GM19239 (cell line): ENCODE measurements at regions not wholly inside any gene's neighbourhood (a gene's known extent, or its start where the extent isn't known, plus 50 kb on each side); places are given as distances from the start of the nearest gene placed in this dataset.

Experiments used
- DNase-seq: peaks from one replicate; pipeline ENCODE4 v3.0.0; 2011; ENCODE audit warnings: low spot score; ENCODE audit not compliant: insufficient read length
- FAIRE-seq: peaks from 2 replicates; lab custom pipeline; 2011; peaks lifted over from hg19 to GRCh38; lab: Jason Lieb, UNC

- FAIRE-seq (no peak), DNase-seq (no peak)
Observed at GRCh38 chr6:40973304-40973703, 65.7 kb downstream of the UNC5CL start.

- no peak for DNase-seq
- no peak for FAIRE-seq
Observed at GRCh38 chr6:40972814-40973213, 66.2 kb downstream of the UNC5CL start.

- FAIRE-seq (no peak), DNase-seq (no peak)
Observed at GRCh38 chr6:40972190-40972589, 66.8 kb downstream of the UNC5CL start.

DNA sequence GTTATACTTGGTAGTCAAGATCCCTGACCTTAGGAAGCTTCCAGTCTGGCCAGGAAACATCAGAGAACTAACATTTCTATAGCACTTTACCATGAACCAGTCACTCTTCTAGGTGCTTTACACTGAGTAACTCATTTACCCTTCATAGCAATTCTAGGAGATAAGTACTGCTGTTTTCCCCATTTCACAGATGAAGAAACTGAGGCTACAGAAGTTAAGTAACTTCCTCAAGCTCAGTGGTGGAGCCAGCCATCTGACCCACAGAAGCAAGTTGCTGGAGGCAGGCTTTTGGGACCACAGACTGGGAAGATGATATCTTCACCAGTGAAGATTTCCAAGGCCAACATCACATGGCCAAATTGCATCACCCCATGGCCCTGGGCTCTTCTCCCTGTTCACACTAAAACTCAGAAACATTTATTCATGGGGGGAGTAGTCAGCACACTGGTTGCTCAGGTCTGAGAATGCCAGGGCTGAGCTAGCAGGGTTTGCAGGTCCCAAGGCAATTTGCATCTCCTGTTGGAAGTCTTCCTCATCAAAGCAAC, 70.3 kb downstream of the UNC5CL start:
- DNase-seq (no peak), FAIRE-seq (no peak)

DNA sequence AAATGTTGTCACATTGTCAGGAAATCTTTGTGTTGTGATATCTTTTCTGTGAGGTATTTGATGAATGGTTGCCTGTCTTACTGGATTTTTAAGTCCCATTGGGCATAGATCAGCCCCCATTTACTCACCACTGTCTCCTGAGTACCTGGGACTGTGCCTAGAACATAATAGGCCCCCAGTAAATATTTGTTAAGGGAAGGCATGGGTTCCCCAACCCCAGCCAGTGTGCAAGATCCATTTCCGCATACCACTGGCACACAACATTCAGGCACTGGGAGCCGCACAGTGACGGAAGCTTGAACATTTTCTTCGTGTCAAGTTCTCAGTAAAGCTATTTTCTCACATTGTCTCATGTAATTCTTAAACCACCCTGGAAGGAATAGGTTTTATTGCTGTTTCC, 72.2 kb downstream of the UNC5CL start:
- DNase-seq (no peak), FAIRE-seq (no peak)

DNA sequence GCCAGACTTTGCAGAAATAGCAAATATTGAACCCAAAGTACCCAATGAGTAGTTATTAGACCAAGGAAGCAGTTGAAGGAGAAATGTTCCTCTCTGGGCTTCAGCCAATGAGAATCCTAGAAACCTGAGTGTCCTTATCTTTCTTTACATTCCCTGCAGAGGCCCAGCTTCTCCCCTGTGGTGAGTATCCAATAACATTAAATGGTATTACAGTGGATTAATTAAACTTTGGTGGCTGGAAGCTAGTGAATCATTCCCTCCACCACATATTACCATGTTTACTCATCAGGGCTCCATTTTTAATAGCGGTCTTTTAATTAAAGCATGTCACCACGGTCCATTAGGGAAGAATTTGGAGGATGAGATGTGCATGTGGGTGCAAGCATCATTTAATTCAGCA, 74.0 kb downstream of the UNC5CL start:
- FAIRE-seq (no peak), DNase-seq (no peak)

DNA sequence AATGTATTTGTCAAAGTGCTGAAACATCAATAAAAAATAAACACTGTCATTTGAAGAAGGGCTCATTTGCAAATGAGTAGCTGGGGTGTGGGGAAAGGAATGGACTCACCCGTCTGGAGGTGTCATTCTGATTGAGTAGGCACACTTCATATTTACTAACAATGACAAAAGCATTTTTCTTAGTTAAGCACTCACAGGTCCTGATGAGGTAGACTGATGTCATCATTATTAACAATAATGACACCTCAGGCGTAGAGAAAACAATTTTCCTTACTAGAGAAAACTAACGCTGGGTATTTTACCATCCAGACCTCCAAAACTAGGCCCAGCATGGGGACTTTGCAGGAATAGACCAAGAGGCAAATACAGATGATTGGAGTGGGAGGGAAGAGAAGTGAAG, 76.0 kb downstream of the UNC5CL start:
- FAIRE-seq (no peak), DNase-seq (no peak)

GRCh38 chr6:40962241-40962640, 76.8 kb downstream of the UNC5CL start:
- DNase-seq, result peak; percentile 28
- no peak for FAIRE-seq

DNA sequence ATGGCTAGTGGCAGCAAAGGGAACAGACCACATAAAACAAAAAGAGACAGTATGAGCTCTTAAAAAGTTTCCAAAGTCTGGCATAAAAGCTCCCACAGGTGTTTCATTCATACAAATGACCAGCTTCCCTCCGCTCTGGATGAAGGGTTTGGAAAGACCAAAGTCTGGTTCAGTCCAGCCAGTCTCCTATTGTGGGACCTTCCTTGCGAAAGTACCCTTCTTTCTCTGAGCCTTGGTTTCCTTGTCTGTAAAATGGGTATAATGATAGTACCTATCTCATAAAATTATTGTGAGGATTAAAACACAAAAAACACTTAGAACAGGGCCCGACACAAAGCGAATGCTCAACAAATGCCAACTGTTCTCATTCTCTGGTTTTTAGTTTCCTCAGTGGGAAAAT, 77.2 kb downstream of the UNC5CL start:
- FAIRE-seq (no peak), DNase-seq (no peak)

DNA sequence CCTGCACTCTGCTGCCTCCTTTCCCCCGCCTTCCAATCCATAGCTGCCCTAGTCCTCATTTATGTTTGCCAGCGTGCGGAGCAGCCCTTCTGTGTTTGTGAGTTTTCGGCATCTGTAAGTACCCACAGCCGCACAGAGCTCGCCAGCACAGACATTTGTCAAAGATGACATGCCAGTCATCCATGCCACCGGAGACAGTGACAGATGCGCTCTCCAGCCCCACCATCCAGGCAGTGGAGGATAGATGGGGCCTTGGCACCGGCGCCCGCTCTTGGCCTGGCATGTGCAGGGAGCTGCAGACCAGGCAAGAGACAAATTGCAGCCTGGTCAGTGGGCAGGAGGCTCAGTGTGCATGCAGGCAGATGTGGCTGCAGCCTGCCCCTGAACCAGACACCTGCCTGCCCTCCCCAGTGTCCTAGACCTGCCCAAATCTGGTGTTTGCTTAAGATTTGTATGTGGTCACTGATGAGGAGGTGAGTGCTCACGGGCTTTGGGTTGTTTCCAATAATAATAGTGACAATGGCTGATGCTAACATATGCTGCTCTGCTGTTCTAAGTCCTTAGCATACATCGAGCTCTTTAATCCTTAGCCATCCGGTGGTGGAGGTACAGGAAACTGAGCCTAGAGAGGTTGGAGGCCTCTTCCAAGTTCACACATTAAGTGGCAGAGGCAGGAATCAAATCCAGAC, 78.1 kb downstream of the UNC5CL start:
- FAIRE-seq (no peak), DNase-seq (no peak)

- DNase-seq, result no peak
- no peak for FAIRE-seq
Observed at GRCh38 chr6:40959781-40960327, 79.2 kb downstream of the UNC5CL start.

DNA sequence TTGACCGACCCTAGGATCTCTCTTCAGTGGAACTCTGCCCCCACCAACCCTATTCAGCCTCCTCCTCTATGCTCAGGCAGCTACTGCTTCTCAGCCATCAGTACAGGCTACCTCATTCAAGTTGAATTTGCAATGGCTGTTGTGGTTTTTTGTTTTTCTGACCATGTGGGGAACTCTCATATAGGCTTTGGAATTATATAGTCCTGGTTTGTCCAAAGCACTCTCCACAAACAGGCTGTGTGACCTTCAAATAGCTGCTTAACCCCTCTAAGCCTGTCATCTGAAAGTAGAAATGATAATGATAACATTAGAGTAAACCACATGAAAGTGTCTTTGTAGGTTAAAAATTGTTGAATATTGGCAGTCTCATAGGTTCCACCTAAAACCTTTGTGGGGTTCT, 80.3 kb downstream of the UNC5CL start:
- no peak for DNase-seq
- FAIRE-seq, result no peak

DNA sequence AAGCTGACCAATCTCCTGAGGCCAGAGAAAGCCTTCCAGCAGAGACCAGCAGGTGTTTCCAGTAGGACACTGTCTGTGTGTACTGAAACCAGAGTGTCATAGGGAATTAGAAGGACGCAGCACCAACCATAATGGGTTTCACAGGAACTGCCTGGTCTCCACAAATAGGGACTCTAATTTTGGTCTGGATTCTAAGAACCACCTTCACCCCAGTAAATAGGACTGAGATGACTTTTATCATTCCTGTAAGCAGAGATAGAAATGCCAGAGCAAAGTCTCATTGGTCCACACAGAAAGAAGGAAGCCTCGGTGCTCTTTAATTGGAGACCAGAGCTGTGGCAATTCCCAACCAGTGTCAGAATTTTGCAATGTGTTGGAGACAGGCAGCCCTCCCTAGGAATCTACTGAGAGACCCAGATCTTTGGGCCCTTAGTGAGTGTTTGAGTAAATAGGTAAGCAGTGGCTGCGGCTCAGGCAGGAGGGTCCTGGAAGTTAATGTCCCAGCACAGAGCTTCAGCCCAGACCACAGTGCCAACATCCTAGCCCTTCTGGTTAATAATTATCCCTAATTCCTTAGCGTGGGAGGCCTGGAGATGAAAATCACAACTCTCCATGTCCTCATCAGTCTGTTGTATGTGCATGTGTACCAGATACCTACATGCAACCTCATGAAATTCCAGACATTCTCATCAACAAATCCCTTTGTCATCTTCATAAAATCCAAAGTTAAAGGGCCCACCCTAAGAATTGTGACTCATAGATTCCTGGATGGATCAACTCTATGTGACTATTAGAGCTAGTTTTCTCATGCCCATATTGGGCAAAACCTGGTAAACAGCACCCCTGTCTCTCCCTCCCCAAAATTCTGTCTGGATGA, 81.2 kb downstream of the UNC5CL start:
- no peak for FAIRE-seq
- DNase-seq, result no peak

GRCh38 chr6:40956936-40957335, 82.1 kb downstream of the UNC5CL start:
- FAIRE-seq, result no peak
- no peak for DNase-seq

- no peak for FAIRE-seq
- no peak for DNase-seq
Observed at GRCh38 chr6:40955178-40955545, 83.9 kb downstream of the UNC5CL start.

- DNase-seq (no peak), FAIRE-seq (no peak)
Observed at GRCh38 chr6:40954446-40955177, 84.4 kb downstream of the UNC5CL start.

GRCh38 chr6:40953486-40953885, 85.5 kb downstream of the UNC5CL start:
- FAIRE-seq (no peak), DNase-seq (no peak)

DNA sequence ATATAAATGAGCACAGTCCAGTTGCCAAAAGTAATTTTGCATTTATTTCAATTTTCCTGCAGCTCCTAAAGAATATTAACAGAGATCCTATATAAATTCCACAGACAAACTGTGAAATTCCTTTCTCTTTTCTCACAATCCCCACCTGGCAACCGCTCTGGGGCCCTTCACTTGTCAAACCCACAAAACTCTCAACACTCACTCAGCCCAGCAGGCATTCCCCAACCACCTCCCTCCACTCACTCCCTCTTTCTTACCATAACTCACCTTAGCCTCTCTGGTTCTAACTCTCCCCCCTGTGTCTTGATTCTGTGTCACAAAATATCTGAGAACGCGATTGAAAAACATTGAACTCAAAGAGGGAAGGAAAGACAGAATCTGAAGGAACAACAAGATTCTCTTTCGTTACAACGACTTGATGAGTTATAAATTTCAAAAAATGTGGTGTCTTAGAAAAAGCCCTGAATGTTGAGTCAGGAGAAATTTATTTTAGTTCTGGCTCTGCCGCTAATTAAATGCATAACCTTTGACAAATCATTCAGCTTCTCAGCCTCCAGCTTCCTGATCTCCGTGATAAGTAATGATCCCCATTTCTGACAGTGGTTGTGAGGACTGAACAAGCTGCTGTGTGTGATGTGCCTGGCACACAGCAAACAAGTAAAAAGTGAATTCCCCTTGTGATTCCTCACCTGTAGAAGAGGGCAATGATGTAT, 87.9 kb downstream of the UNC5CL start:
- FAIRE-seq, result no peak
- DNase-seq, result no peak

DNA sequence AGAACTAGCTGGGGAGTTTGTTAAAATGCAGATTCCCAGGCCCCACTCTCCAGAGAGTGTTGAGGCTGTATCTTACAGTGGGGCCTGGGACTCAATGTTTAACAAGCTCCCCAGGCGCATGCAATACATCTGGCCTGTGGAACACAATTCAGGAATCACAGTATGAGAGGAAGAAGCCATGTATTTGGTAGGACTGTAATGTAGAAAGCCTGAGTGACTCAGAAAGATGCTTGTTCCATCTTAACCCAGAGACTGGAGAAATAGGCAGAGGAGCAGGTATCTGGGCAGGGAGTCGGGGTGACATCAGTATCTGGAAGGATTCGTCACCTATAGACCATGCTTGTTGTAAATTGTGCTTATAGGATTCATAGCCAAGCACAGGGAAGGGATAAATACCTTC, 90.5 kb downstream of the UNC5CL start:
- DNase-seq (no peak), FAIRE-seq (no peak)
